Kidney epithelial cell (primary cell): ENCODE measurements at regions not wholly inside any gene's neighbourhood (a gene's known extent, or its start where the extent isn't known, plus 50 kb on each side); places are given as distances from the start of the nearest gene placed in this dataset.
"Not testable (repeated sequence)": the region's sequence is repeated elsewhere in the genome, so short reads cannot be mapped to it uniquely, and the experiment has no call there.

Experiments
- DNase-seq: peaks from one replicate; pipeline ENCODE4 v3.0.0-alpha.2; 2010; ENCODE audit warnings: low read depth
- H3K27me3 ChIP-seq: 2 replicates; pipeline ENCODE4 v1.6.0; 2011; ENCODE audit warnings: low read length; ENCODE audit not compliant: control insufficient read depth, insufficient read depth
- H3K36me3 ChIP-seq: 2 replicates; pipeline ENCODE4 v1.5.1; 2011; ENCODE audit warnings: low read length; ENCODE audit not compliant: control insufficient read depth, insufficient read depth
- H3K4me3 ChIP-seq: 2 replicates; pipeline ENCODE4 v1.5.1; 2011; ENCODE audit warnings: low read depth, mild to moderate bottlenecking, control low read depth, low read length
- TF ChIP-seq, protein P1 (sequence below): IDR thresholded peaks from 2 replicates; pipeline ENCODE4 v1.5.1; 2011; ENCODE audit warnings: mild to moderate bottlenecking, moderate library complexity, low read length, control low read depth, inconsistent platforms; ENCODE audit not compliant: insufficient read depth, poor library complexity, severe bottlenecking

DNA sequence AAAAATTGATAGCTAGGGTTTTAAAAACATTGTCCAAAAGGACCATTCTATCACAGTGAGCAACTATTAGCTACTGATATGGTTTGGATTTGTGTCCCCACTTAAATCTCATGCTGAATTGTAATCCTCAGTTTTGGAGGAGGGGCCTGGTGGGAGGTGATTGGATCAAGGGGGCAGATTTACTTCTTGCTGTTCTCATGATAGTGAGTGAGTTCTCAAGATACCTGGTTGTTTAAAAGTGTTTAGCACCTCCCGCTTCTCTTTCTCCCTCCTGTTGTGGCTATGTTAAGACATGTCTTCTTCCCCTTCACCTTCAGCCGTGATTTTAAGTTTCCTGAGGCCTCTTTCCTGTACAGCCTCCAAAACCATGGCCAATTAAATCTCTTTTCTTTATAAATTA lies 500.4 kb upstream of the POT1 start:
- no peak for DNase-seq
- Histone ChIP-seq H3K4me3 (no peak overlapping the region), H3K27me3 (no peaks in the 10 kb centered on the region), H3K36me3 (no peaks in the 10 kb centered on the region)
- TF ChIP-seq, protein P1, sequence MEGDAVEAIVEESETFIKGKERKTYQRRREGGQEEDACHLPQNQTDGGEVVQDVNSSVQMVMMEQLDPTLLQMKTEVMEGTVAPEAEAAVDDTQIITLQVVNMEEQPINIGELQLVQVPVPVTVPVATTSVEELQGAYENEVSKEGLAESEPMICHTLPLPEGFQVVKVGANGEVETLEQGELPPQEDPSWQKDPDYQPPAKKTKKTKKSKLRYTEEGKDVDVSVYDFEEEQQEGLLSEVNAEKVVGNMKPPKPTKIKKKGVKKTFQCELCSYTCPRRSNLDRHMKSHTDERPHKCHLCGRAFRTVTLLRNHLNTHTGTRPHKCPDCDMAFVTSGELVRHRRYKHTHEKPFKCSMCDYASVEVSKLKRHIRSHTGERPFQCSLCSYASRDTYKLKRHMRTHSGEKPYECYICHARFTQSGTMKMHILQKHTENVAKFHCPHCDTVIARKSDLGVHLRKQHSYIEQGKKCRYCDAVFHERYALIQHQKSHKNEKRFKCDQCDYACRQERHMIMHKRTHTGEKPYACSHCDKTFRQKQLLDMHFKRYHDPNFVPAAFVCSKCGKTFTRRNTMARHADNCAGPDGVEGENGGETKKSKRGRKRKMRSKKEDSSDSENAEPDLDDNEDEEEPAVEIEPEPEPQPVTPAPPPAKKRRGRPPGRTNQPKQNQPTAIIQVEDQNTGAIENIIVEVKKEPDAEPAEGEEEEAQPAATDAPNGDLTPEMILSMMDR: no peak

DNA sequence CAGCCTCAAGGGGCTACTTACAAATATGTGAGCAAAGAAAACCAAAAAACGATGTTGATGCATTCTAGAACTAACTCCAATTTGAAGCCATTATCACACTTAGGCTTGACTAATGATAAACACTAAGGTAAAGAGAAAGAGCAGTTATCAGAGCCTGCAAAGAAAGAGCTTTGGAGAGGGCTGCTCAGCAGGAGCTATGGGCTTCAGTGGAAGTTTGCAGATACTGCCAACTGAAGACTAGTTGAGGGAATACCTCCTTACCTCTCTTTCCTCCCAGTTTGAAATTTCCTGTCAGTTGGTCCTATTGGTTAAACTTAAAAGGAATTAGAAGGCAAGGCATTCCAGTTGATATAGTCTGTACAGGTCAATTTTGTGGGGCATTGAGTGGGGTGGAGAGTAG lies 498.1 kb upstream of the POT1 start:
- Histone ChIP-seq H3K27me3 (no peaks in the 10 kb centered on the region), H3K36me3 (no peaks in the 10 kb centered on the region), H3K4me3 (no peak overlapping the region)
- no peak for DNase-seq
- TF ChIP-seq, protein P1: no peak

DNA sequence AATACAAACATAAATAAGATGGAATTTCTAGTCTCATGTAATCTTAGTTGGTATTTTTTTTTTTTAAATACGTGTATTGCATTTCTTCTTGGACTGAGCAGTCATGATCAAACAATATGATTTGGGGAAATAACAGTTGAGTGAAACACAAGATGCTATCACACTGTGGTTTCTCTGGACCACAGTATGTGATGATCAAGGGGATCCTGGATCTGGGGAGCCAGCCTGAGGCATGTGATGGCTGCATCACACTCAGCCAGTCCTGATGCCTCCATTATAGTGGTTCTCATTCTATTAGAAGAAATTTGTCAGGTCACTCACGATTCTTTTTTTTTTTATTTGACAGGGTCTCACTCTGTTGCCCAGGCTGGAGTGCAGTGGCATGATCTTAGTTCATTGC lies 495.9 kb upstream of the POT1 start:
- Histone ChIP-seq H3K36me3 (no peaks in the 10 kb centered on the region), H3K27me3 (no peaks in the 10 kb centered on the region), H3K4me3 (no peak overlapping the region)
- TF ChIP-seq, protein P1: no peak
- no peak for DNase-seq

DNA sequence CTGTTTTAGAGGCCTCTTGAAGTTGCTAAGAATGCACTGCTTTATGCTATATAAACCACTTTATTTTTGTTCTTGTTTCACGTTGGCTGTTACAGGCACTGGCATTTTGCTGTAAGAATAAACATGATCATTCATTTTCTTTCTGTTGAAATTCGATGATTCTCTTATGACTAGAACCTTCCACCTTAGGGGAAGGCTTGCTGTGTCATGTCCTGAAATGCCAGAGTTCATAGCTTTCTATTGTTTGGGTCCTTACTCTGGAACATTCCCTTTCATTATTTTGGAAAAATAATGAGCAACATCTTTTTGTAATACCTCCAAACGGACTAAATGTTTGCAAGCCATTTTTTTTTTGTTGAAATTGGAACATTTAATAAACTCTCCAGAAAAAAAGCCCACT lies 495.1 kb upstream of the POT1 start:
- no peak for DNase-seq
- Histone ChIP-seq H3K36me3 (no peaks in the 10 kb centered on the region), H3K27me3 (no peaks in the 10 kb centered on the region), H3K4me3 (no peak overlapping the region)
- TF ChIP-seq, protein P1: no peak

DNA sequence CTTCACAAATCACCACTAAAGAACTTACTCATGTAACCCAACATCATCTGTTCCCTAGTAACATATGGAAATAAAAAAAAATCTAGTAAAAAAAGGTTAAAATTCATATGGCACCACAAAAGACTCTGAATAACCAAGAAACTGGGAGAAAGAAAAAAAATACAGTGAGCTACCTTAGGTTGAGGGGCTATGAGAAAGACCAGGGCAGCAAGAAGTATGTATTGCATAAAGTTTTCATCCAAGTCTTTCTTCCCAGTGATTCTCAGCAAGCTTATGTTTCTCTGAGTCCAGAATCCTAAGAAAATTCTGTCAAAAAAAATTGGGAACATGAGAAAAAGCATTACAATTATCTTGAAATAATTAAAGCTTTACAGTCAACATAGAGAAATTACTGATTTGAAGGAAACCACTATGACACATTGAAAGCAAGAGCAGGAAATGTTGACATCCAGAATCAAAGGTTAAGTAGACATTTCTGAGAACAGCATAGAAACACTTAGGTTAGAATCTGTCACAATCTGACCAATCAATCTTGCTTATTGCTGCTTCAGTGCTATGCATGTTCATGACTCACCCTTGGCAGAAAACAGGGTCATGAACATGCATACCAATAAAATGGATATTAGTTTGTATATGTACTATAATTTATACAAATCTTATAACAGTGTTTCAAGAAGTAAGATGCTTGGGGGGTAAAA lies 494.0 kb upstream of the POT1 start:
- Histone ChIP-seq H3K36me3 (no peaks in the 10 kb centered on the region), H3K4me3 (no peak overlapping the region), H3K27me3 (no peaks in the 10 kb centered on the region)
- TF ChIP-seq, protein P1: no peak
- peak; percentile 18 for DNase-seq

DNA sequence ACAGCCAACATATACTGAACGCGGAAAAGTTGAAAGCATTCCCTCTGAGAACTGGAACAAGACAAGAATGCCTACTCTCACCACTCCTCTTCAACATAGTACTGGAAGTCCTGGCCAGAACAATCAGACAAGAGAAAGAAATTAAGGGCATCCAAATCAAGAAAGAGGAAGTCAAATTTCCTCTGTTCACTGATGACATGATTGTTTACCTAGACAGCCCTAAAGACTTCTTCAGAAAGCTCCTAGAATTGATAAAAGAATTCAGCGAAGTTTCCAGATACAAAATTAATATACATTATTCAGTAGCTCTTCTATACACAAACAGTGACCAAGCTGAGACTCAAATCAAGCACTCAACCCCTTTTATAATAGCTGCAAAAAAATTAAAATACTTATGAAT lies 491.8 kb upstream of the POT1 start:
- H3K27me3 ChIP-seq, H3K36me3 ChIP-seq, DNase-seq, H3K4me3 ChIP-seq: not testable (repeated sequence)
